GM08714 (cell line): ENCODE measurements at regions not wholly inside any gene's neighbourhood (a gene's known extent, or its start where the extent isn't known, plus 50 kb on each side); places are given as distances from the start of the nearest gene placed in this dataset.
"Not testable (repeated sequence)": the region's sequence is repeated elsewhere in the genome, so short reads cannot be mapped to it uniquely, and the experiment has no call there.

Experiments used
- H3K4me3 ChIP-seq: fragments of 200-500 bp; sonication (Bioruptor generic); 2 replicates; pipeline ENCODE4 v1.5.1; 2014; ENCODE audit warnings: mild to moderate bottlenecking, low read length, inconsistent platforms
- ZNF274 ChIP-seq: IDR thresholded peaks from 2 replicates; pipeline ENCODE4 v1.6.1; 2012; ENCODE audit warnings: mild to moderate bottlenecking, low read depth, low read length

GRCh38 chr13:39825886-39826285 is 170.4 kb downstream of the COG6 start:
- no peak overlapping the region for H3K4me3 ChIP-seq
- TF ChIP-seq ZNF274: no peak

- no peak for TF ChIP-seq ZNF274
- H3K4me3 ChIP-seq: no peak overlapping the region
Measured at GRCh38 chr13:39835253-39835652, 179.8 kb downstream of the COG6 start.

- no peak overlapping the region for H3K4me3 ChIP-seq
- no peak for TF ChIP-seq ZNF274
Measured at GRCh38 chr13:39836038-39836437, 180.6 kb downstream of the COG6 start.

- not testable (repeated sequence) for H3K4me3 ChIP-seq
Measured at GRCh38 chr13:39837866-39838265, 182.4 kb downstream of the COG6 start.

GRCh38 chr13:39840201-39840600 is 184.7 kb downstream of the COG6 start:
- TF ChIP-seq ZNF274: no peak
- H3K4me3 ChIP-seq: no peak overlapping the region

- no peak for TF ChIP-seq ZNF274
- H3K4me3 ChIP-seq: no peak overlapping the region
Measured at GRCh38 chr13:39847336-39847735, 191.9 kb downstream of the COG6 start.

DNA sequence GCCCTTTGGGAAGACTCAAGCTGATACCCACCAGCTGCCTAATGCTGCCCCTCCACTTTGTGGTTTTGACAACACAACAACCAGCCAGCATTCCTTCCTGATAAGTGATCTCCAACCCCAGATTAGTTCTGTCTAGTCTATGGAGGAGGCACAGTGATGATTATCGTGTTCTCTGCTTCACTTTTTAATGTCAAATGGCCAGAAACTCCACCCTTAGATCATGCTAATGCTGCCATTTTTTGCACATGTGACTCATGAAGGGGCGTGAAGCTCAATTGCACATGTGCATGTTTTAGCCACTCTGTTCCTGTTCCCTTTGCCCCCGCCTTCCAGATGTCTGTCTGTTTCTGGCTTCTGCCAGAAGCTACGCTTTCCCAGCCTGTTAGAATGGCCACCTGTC is 199.8 kb downstream of the COG6 start:
- TF ChIP-seq ZNF274: no peak
- no peak overlapping the region for H3K4me3 ChIP-seq

GRCh38 chr13:39856714-39857113 is 201.3 kb downstream of the COG6 start:
- TF ChIP-seq ZNF274: no peak
- no peak overlapping the region for H3K4me3 ChIP-seq

GRCh38 chr13:39858794-39859193 is 203.3 kb downstream of the COG6 start:
- no peak for TF ChIP-seq ZNF274
- H3K4me3 ChIP-seq: no peak overlapping the region

GRCh38 chr13:39859898-39860297 is 204.4 kb downstream of the COG6 start:
- TF ChIP-seq ZNF274: no peak
- H3K4me3 ChIP-seq: no peak overlapping the region

- TF ChIP-seq ZNF274: no peak
- no peak overlapping the region for H3K4me3 ChIP-seq
Measured at GRCh38 chr13:39862900-39863299, 207.4 kb downstream of the COG6 start.

- no peak for TF ChIP-seq ZNF274
- H3K4me3 ChIP-seq: no peak overlapping the region
Measured at GRCh38 chr13:39864221-39864620, 208.8 kb downstream of the COG6 start.

DNA sequence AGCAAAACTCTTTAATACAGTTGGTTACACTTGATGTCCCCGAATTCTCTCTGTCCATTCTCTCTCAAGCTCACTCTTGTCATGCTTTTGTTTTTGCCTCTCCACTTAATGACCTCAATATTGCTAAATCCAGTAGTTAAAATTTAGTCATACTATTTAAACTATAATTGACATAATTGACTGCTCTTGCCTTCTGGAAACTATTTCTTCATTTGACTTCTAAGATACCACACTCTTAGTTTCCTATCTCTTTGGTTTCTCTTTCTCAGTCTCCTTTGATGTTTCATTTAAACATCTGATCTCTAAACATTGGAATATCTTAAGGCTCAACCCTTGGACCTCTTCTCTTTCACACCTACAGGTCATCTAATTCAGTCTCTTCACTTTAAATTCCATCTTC is 211.3 kb downstream of the COG6 start:
- TF ChIP-seq ZNF274: no peak
- no peak overlapping the region for H3K4me3 ChIP-seq

GRCh38 chr13:39867807-39868206 is 212.3 kb downstream of the COG6 start:
- no peak overlapping the region for H3K4me3 ChIP-seq
- no peak for TF ChIP-seq ZNF274

- TF ChIP-seq ZNF274: no peak
- H3K4me3 ChIP-seq: no peak overlapping the region
Measured at GRCh38 chr13:39870197-39870747, 214.8 kb downstream of the COG6 start.

DNA sequence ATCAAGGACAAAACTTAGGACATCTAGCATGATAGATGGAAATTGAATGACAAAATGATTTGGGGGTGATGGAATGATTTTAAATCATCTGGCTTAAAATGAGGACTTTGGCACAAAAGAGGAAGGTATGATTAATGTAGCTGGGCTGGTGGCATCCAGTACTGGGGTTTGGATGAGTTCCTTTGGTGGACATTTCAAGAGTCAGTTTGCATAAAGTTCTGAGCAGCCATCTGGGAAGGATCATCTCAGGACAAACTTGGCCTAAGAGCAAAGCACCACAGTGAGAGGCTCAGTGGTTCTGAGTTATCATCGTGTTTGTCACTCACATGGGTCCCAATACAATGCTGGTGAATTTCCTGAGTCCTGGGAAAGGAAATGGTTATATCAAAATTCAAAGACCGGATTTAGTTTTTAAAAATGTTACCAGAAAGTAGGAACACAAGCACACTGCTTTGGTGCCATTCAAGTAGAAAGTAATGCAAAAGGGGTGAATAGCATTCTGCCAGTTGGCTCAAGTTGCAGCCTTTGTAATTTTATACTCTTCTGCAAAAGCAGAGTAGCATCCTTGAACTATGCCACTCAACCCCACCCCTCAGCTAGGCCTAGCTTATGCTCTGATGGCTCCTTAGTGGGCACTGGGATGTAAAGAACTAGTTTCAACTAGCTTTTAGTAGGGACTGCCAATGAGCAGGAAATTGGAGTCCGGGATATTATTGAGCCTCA is 219.0 kb downstream of the COG6 start:
- TF ChIP-seq ZNF274: no peak
- no peak overlapping the region for H3K4me3 ChIP-seq
